Transverse colon (tissue), 4 donors: ENCODE measurements at regions not wholly inside any gene's neighbourhood (a gene's known extent, or its start where the extent isn't known, plus 50 kb on each side); places are given as distances from the start of the nearest gene placed in this dataset.

Experiments
- DNase-seq: peaks from one replicate; pipeline ENCODE4 v3.0.0-alpha.2; 2019
- H3K27ac ChIP-seq, 4 donors: fragments of 200-600 bp; sonication (generic); 2 replicates each; pipeline ENCODE4 v1.5.1; 2016 to 2018; ENCODE audit warnings: inconsistent platforms in 4 of 4
- H3K27me3 ChIP-seq: fragments of 200-600 bp; sonication (generic); 2 replicates; pipeline ENCODE4 v1.5.1; 2017; ENCODE audit warnings: inconsistent platforms
- H3K36me3 ChIP-seq, 4 donors: fragments of 200-600 bp; sonication (generic); 2 replicates each; pipeline ENCODE4 v1.5.1; 2017 to 2019; ENCODE audit warnings: inconsistent platforms in 4 of 4
- H3K4me1 ChIP-seq, 4 donors: fragments of 200-600 bp; sonication (generic); 2 replicates each; pipeline ENCODE4 v1.5.1; 2017 to 2020; ENCODE audit warnings: inconsistent platforms in 4 of 4
- H3K4me3 ChIP-seq, 4 donors: fragments of 200-600 bp; sonication (generic); 1 replicate in 1 of 4; 2 replicates in 3 of 4; pipeline versions ENCODE4 v1.5.1 to v1.6.1; 2017 to 2019; ENCODE audit warnings: inconsistent platforms in 4 of 4
- H3K9me3 ChIP-seq, 2 donors: fragments of 200-600 bp; sonication (generic); 2 replicates each; pipeline ENCODE4 v1.5.1; 2017 to 2019; ENCODE audit warnings: inconsistent platforms in 2 of 2
- EP300 ChIP-seq: sonication (generic); formaldehyde crosslinking; IDR thresholded peaks from one replicate; pipeline ENCODE4 v1.6.1; 2017; ENCODE audit warnings: antibody characterized with exemption, low read depth
- POLR2A ChIP-seq: fragments of 450-650 bp; IDR thresholded peaks from one replicate; pipeline ENCODE4 v1.6.1; 2016; ENCODE audit warnings: antibody characterized with exemption, mild to moderate bottlenecking, moderate library complexity
- POLR2AphosphoS5 ChIP-seq, 3 donors: sonication (generic); formaldehyde crosslinking; IDR thresholded peaks; one replicate each; pipeline ENCODE4 v1.6.1; 2016; ENCODE audit warnings: antibody characterized with exemption in 3 of 3
- WGBS, 2 donors: methylation state at CpG; one replicate each; pipeline ENCODE4 v1.1.5; 2018; ENCODE audit warnings: low coverage in 1 of 2; 5-methylcytosine and 5-hydroxymethylcytosine counted together
- in situ Hi-C, 4 donors: fragments of 200-750 bp; cut with MboI; loops; one replicate each; pipeline versions ENCODE4 v1.15.0 to v1.15.1; 2017; ENCODE audit warnings: low sequenced_read_pairs in 3 of 4, low pct_ligation_motif_present in 1 of 4, low pct_unique_long_range_greater_than_20kb in 1 of 4
- intact Hi-C: fragments of 100-400 bp; cut with DNase I; formaldehyde crosslinking; loops from one replicate; pipeline ENCODE4 v1.15.1; 2023; ENCODE audit warnings: low total_unique reads
- TF ChIP-seq, protein P1 (sequence below), 5 experiments: fragments of 200-600 bp in 3 of 5; fragments of 450-650 bp in 2 of 5; sonication (generic) in 3 of 5; IDR thresholded peaks; 1 replicate in 2 of 5; 2 replicates in 3 of 5; pipeline ENCODE4 v1.5.1; 2016 to 2017; ENCODE audit warnings: antibody characterized with exemption in 5 of 5, inconsistent platforms in 3 of 5, mild to moderate bottlenecking in 2 of 5, moderate library complexity in 1 of 5

DNA sequence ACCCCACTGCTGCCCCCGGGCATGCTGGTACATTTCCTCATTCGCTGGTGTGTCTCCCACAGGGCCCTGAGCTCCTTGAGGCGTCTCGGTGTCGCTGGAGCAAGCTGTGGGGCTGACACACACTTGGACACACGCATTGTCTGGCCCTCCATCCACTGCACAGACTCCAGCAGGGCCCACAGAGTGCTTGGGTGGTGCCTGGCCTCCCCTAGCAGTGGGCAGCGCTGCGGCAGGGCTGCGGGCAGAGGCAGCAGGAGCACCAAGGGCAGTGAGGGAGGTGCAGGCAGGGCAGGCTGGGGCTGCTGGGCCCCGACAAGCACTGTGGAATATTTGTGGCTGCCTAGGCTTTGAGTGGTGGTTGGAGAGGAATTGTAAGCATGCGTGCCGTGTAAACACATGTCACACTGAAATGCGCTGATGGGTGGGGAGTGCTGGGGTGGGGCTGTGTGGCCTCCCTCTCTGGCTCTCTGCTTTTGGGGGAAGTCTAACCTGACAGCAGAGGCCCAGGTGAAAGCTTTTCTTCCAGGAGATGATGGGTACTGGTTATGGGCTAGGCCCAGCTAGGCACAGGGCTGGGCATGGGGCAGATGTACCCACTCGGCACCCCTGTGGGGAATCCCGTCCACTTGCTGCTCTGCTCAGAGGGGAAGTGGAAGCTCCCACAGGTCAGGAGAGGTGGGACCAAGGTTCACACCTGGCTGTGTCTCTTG lies 55.5 kb upstream of the HS6ST1 start:
- peak; percentile 20 for DNase-seq
- Histone ChIP-seq H3K27ac (peak overlapping the region; percentile 48 to 83 (median 65)), H3K4me1 (peaks cover 8 to 29% (median 21%) of the 10 kb centered on the region in 4 donors), H3K4me3 (no peak overlapping the region), H3K9me3 (no peaks in the 10 kb centered on the region), H3K27me3 (no peaks in the 10 kb centered on the region), H3K36me3 (no peaks in the 10 kb centered on the region)
- TF ChIP-seq POLR2A (no peak), POLR2AphosphoS5 (IDR thresholded peaks at IDR 0.05) (peak in 1 of 3 donors; percentile 50), EP300 (no peak)
- TF ChIP-seq, protein P1, sequence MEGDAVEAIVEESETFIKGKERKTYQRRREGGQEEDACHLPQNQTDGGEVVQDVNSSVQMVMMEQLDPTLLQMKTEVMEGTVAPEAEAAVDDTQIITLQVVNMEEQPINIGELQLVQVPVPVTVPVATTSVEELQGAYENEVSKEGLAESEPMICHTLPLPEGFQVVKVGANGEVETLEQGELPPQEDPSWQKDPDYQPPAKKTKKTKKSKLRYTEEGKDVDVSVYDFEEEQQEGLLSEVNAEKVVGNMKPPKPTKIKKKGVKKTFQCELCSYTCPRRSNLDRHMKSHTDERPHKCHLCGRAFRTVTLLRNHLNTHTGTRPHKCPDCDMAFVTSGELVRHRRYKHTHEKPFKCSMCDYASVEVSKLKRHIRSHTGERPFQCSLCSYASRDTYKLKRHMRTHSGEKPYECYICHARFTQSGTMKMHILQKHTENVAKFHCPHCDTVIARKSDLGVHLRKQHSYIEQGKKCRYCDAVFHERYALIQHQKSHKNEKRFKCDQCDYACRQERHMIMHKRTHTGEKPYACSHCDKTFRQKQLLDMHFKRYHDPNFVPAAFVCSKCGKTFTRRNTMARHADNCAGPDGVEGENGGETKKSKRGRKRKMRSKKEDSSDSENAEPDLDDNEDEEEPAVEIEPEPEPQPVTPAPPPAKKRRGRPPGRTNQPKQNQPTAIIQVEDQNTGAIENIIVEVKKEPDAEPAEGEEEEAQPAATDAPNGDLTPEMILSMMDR (IDR thresholded peaks at IDR 0.05): no peak
- WGBS, 2 donors: 81% methylated on average over 15 of the region's 15 CpGs; no CpG with 5 or more reads in 1 of the 2 donors
- intact Hi-C loops (no loop called here), in situ Hi-C loops (no loop called here)

DNA sequence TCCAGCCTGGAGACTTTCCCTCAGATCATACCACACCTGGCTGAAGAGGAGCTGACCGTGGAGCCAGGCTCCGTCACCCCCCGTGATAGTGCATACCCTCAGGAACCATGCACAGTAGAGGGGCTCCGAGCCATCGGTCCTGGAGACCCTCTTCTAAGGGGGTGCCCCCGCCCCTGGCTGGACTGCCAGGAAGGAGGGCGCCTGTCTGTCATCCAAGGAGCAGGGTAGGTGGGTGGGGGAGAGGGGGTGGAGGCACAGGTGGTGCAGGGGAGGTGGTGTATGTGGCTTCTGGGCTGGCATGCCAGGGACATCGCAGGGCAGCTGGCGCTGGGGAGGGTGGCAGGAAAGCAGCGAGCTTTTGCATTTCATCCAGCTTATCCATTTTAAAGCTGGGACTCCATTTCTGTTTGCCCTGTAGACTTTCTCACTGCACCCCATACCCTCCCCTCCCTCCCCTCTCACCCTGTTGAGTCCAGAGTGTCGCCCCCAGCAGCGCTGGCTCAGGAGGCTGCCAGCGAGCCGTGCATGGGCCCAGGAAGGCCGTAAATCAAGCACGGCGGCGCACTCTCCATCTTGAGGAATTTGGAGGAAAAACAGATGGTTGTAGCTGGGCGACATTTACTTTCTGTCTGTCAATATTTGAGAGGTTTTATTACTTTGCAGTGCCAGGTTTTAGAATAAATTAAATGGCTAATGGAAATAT lies 56.2 kb upstream of the HS6ST1 start:
- H3K27me3 ChIP-seq: no peaks in the 10 kb centered on the region
- H3K36me3 ChIP-seq: no peaks in the 10 kb centered on the region
- TF ChIP-seq POLR2AphosphoS5 (IDR thresholded peaks at IDR 0.05): no peak
- no peak for TF ChIP-seq EP300
- no peak for TF ChIP-seq POLR2A
- TF ChIP-seq, protein P1 (IDR thresholded peaks at IDR 0.05): no peak
- peaks cover 16 to 36% (median 24%) of the 10 kb centered on the region in 4 donors for H3K4me1 ChIP-seq
- DNase-seq: no peak
- whole genome bisulfite sequencing, 2 donors: 26 to 51% methylated on average over 5 to 19 of the region's 19 CpGs
- H3K4me3 ChIP-seq: no peak overlapping the region
- in situ Hi-C loops (no loop called here), intact Hi-C loops (no loop called here)
- H3K9me3 ChIP-seq: no peaks in the 10 kb centered on the region
- H3K27ac ChIP-seq: peak overlapping the region; percentile 48 to 83 (median 65)

DNA sequence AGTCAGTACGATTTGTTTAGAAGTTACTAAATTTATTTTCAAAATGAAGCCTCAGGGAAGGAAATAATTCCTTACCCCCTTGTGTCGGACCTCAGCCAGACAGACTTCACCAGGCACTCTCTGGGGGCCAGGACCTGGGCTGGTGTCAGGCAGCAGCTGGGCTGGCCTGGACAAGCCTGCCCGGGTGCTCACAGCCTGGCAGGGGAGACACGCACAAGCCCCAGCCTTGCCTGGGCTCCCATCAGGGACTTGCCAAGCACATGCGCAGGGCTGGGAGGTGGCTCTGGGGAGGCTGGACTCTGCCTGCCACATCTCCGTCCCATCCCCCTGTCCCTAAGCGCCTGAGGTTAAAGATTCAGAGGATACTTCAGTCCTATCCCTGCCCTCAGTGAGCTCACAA lies 56.8 kb upstream of the HS6ST1 start:
- 48 to 74% methylated on average over 2 to 7 of the region's 7 CpGs for WGBS, 2 donors
- Histone ChIP-seq H3K36me3 (no peaks in the 10 kb centered on the region), H3K9me3 (no peaks in the 10 kb centered on the region), H3K27ac (peak overlapping the region; percentile 48 to 83 (median 65)), H3K27me3 (no peaks in the 10 kb centered on the region), H3K4me3 (no peak overlapping the region), H3K4me1 (peaks cover 19 to 42% (median 24%) of the 10 kb centered on the region in 4 donors)
- in situ Hi-C loops: no loop called here
- no peak for DNase-seq
- TF ChIP-seq, protein P1 (IDR thresholded peaks at IDR 0.05): no peak
- TF ChIP-seq POLR2A: no peak
- TF ChIP-seq EP300: no peak
- no peak for TF ChIP-seq POLR2AphosphoS5 (IDR thresholded peaks at IDR 0.05)
- intact Hi-C loops: no loop called here

DNA sequence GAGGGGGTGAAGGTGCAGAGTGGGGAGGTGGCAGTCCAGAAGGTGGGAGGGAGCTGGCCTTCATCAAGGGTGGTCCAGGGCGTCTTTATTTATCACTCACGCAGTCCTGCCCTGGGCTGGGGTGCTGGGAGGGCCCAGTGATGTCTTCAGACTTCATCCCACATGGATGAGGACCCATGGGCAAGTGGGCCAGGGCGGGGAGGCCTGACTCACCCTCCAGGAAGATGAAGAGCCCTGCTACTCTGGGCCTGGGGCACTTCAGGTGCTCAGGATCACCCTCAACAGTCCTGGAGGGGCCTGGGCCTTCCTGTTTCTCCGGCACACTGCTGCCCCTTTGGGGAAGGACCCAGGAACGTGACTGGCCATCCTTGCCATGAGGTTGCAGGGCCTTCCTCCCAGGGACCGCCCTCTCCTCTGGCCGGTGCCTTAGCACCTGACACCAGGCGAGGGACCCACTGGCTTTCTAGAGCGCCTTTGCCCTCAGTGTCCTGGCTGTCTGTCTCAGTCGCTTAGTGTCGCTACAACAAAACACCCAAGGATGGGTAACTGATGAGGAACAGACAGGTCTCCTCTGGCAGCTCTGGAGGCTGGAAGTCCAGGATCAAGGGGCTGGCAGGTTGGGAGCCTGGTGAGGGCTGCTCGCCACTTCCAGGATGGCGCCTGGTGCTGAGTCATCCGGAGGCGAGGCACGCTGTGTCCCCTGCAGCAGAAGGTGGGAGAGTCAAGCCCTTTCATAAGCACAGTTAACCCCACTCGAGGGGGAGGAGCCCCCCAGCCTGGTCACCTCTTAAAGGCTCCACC lies 57.8 kb upstream of the HS6ST1 start:
- Histone ChIP-seq H3K4me3 (no peak overlapping the region), H3K9me3 (no peaks in the 10 kb centered on the region), H3K27ac (peak overlapping the region in 2 of 4 donors; percentile 12 to 48), H3K4me1 (peaks cover 19 to 48% (median 24%) of the 10 kb centered on the region in 4 donors), H3K27me3 (no peaks in the 10 kb centered on the region), H3K36me3 (no peaks in the 10 kb centered on the region)
- in situ Hi-C loops: no loop called here
- TF ChIP-seq EP300 (no peak), POLR2AphosphoS5 (IDR thresholded peaks at IDR 0.05) (no peak), POLR2A (no peak)
- TF ChIP-seq, protein P1 (IDR thresholded peaks at IDR 0.05): no peak
- WGBS, 2 donors: 85 to 90% methylated on average over 2 to 16 of the region's 17 CpGs
- no peak for DNase-seq
- intact Hi-C loops: no loop called here
